Astrocyte (in vitro differentiated cells and primary cell): ENCODE measurements at regions not wholly inside any gene's neighbourhood (a gene's known extent, or its start where the extent isn't known, plus 50 kb on each side); places are given as distances from the start of the nearest gene placed in this dataset.

ENCODE experiments used
- DNase-seq: peaks from one replicate; pipeline ENCODE4 v3.0.0-alpha.2; 2010; ENCODE audit warnings: low read depth
- FAIRE-seq: peaks from 2 replicates; lab custom pipeline; 2011; peaks lifted over from hg19 to GRCh38; lab: Jason Lieb, UNC
- H2AFZ ChIP-seq: 2 replicates; pipeline ENCODE4 v1.6.0; 2012; ENCODE audit warnings: low read depth, low read length, inconsistent platforms
- H3K27ac ChIP-seq: 2 replicates; pipeline ENCODE4 v1.5.1; 2011; ENCODE audit warnings: low read depth, low read length, inconsistent platforms
- H3K27me3 ChIP-seq: 2 replicates; pipeline ENCODE4 v1.6.0; 2011; ENCODE audit warnings: low read length, inconsistent platforms; ENCODE audit not compliant: insufficient read depth
- H3K36me3 ChIP-seq: 2 replicates; pipeline ENCODE4 v1.5.1; 2011; ENCODE audit warnings: low read length, inconsistent platforms; ENCODE audit not compliant: insufficient read depth
- H3K4me1 ChIP-seq: 2 replicates; pipeline ENCODE4 v1.5.1; 2011; ENCODE audit warnings: low read length, inconsistent platforms; ENCODE audit not compliant: insufficient read depth
- H3K4me2 ChIP-seq: 2 replicates; pipeline ENCODE4 v1.6.0; 2012; ENCODE audit warnings: low read length, inconsistent platforms
- H3K4me3 ChIP-seq: 2 replicates; pipeline ENCODE4 v1.5.1; 2011; ENCODE audit warnings: low read depth, mild to moderate bottlenecking, low read length, inconsistent platforms; ENCODE audit not compliant: insufficient read depth
- H3K79me2 ChIP-seq: 2 replicates; pipeline ENCODE4 v1.6.0; 2012; ENCODE audit warnings: mild to moderate bottlenecking, low read length, inconsistent platforms; ENCODE audit not compliant: insufficient read depth
- H3K9ac ChIP-seq: 2 replicates; pipeline ENCODE4 v1.6.0; 2012; ENCODE audit warnings: mild to moderate bottlenecking, low read length, inconsistent platforms
- H3K9me3 ChIP-seq: 2 replicates; pipeline ENCODE4 v1.5.1; 2012; ENCODE audit warnings: low read depth, mild to moderate bottlenecking, low read length, inconsistent platforms; ENCODE audit not compliant: insufficient read depth
- H4K20me1 ChIP-seq: 2 replicates; pipeline ENCODE4 v1.6.0; 2012; ENCODE audit warnings: low read length, inconsistent platforms; ENCODE audit not compliant: insufficient read depth
- H3K27ac Mint-ChIP-seq: one replicate; pipeline ENCODE4 v1.8.0; 2021; ENCODE audit warnings: mild to moderate bottlenecking, mixed read lengths; ENCODE audit not compliant: unreplicated experiment
- H3K27me3 Mint-ChIP-seq: one replicate; pipeline ENCODE4 v1.8.0; 2021; ENCODE audit warnings: low read depth, mixed read lengths; ENCODE audit not compliant: unreplicated experiment
- H3K36me3 Mint-ChIP-seq: one replicate; pipeline ENCODE4 v1.8.0; 2021; ENCODE audit warnings: low read depth, mixed read lengths; ENCODE audit not compliant: unreplicated experiment
- H3K4me1 Mint-ChIP-seq: one replicate; pipeline ENCODE4 v1.8.0; 2021; ENCODE audit warnings: low read depth, mixed read lengths; ENCODE audit not compliant: unreplicated experiment
- H3K4me3 Mint-ChIP-seq: one replicate; pipeline ENCODE4 v1.8.0; 2021; ENCODE audit warnings: mild to moderate bottlenecking, moderate library complexity, mixed read lengths; ENCODE audit not compliant: unreplicated experiment
- H3K9me3 Mint-ChIP-seq: one replicate; pipeline ENCODE4 v1.8.0; 2021; ENCODE audit warnings: mild to moderate bottlenecking, mixed read lengths; ENCODE audit not compliant: unreplicated experiment
- EZH2 ChIP-seq: IDR thresholded peaks from 2 replicates; pipeline ENCODE4 v1.6.1; 2012; ENCODE audit warnings: mild to moderate bottlenecking, low read length, inconsistent platforms; ENCODE audit not compliant: insufficient read depth
- TF ChIP-seq, protein P1 (sequence below): IDR thresholded peaks from 2 replicates; pipeline ENCODE4 v1.5.1; 2011; ENCODE audit warnings: low read depth, mild to moderate bottlenecking, inconsistent platforms, low read length, moderate library complexity; ENCODE audit not compliant: insufficient read depth

DNA sequence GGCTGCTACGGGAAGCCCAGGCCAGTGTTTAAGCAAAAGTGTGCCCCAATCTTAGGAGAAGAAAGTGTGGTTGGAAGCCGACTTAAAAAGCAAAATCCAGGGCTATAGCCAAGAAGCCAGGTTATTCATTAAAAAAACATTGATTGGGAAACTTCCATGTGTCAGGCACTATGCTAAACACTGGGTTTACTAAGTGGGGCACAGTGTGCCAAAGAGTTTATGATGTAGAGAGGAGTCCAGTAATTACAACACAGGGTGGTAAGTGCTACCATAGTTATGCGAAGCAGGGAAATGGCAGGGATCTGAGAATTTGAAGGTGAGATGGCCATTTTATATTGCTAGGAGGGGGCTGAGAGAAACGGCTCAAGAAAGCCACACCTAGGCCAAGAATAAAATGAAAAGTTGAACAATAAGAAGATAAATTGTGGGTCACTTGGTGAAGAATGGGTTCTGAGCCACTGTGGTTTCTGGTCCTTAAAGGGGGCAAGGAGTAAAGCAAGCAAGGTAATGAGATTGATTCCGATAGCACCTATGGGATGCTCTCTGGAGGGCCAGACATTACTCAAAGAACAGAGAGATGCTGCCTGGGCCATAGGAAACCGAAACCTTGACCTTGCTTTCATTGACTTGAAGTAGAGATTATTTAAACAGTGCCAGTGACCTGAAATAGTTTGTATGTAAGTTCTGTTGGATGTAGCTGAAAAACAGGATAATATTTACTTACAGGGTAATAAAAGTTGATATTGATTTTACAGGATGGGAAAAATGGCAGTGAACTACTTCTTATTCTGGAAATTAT is 177.8 kb downstream of the GIPC2 start:
- no peaks in the 10 kb centered on the region for H3K9me3 ChIP-seq
- H3K79me2 ChIP-seq, result no peaks in the 10 kb centered on the region
- Mint-ChIP-seq H3K9me3 (no peaks in the 10 kb centered on the region), H3K36me3 (no peaks in the 10 kb centered on the region), H3K27me3 (peaks cover 3% of the 10 kb centered on the region), H3K4me1 (no peaks in the 10 kb centered on the region), H3K27ac (no peak overlapping the region), H3K4me3 (no peak overlapping the region)
- no peaks in the 10 kb centered on the region for H3K36me3 ChIP-seq
- FAIRE-seq, result no peak
- H2AFZ ChIP-seq, result no peak overlapping the region
- H3K27me3 ChIP-seq, result no peaks in the 10 kb centered on the region
- peak; percentile 42 for DNase-seq
- no peak overlapping the region for H3K9ac ChIP-seq
- no peak overlapping the region for H3K4me2 ChIP-seq
- H3K4me3 ChIP-seq, result no peak overlapping the region
- H3K4me1 ChIP-seq, result no peaks in the 10 kb centered on the region
- TF ChIP-seq, protein P1, sequence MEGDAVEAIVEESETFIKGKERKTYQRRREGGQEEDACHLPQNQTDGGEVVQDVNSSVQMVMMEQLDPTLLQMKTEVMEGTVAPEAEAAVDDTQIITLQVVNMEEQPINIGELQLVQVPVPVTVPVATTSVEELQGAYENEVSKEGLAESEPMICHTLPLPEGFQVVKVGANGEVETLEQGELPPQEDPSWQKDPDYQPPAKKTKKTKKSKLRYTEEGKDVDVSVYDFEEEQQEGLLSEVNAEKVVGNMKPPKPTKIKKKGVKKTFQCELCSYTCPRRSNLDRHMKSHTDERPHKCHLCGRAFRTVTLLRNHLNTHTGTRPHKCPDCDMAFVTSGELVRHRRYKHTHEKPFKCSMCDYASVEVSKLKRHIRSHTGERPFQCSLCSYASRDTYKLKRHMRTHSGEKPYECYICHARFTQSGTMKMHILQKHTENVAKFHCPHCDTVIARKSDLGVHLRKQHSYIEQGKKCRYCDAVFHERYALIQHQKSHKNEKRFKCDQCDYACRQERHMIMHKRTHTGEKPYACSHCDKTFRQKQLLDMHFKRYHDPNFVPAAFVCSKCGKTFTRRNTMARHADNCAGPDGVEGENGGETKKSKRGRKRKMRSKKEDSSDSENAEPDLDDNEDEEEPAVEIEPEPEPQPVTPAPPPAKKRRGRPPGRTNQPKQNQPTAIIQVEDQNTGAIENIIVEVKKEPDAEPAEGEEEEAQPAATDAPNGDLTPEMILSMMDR, result no peak
- no peak for TF ChIP-seq EZH2
- H4K20me1 ChIP-seq, result no peaks in the 10 kb centered on the region
- H3K27ac ChIP-seq, result no peak overlapping the region

DNA sequence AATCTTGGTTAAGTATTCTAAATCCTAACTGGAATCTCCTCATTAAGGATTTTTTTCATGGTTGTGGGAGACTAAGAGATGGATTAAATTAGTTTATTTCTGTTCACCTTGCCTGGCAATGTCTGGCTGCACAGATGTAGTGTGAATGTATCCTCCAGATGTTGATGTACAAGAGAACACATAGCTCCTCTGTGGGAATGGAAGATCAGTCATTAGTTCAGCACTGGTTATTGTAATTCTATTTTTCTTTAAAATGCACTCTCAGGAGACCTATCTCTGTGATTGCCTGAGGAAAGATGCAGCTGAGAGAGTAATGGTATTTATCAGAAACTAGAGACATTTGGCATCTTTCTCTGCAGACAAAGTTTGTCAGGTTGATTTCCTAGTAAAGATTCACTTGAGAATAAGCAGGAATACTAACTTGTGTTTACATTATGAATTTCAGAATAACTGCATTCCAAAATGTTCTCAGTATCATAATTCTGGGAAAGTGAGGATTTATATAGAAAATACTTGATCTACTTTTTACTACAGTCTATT is 178.6 kb downstream of the GIPC2 start:
- no peaks in the 10 kb centered on the region for H3K36me3 Mint-ChIP-seq
- no peaks in the 10 kb centered on the region for H3K4me1 Mint-ChIP-seq
- H3K4me1 ChIP-seq, result no peaks in the 10 kb centered on the region
- DNase-seq (no peak), FAIRE-seq (peak; percentile 29)
- H2AFZ ChIP-seq, result no peak overlapping the region
- H3K4me2 ChIP-seq, result no peak overlapping the region
- no peaks in the 10 kb centered on the region for H3K36me3 ChIP-seq
- H3K9me3 ChIP-seq, result no peaks in the 10 kb centered on the region
- no peak overlapping the region for H3K4me3 Mint-ChIP-seq
- no peak overlapping the region for H3K9ac ChIP-seq
- no peak overlapping the region for H3K27ac ChIP-seq
- no peaks in the 10 kb centered on the region for H3K27me3 ChIP-seq
- H3K27ac Mint-ChIP-seq, result no peak overlapping the region
- no peaks in the 10 kb centered on the region for H4K20me1 ChIP-seq
- no peaks in the 10 kb centered on the region for H3K9me3 Mint-ChIP-seq
- H3K4me3 ChIP-seq, result no peak overlapping the region
- peaks cover 3% of the 10 kb centered on the region for H3K27me3 Mint-ChIP-seq
- TF ChIP-seq, protein P1, result no peak
- TF ChIP-seq EZH2, result no peak
- no peaks in the 10 kb centered on the region for H3K79me2 ChIP-seq
